Activated naive CD4-positive, alpha-beta T cell (primary cell): ENCODE measurements at regions not wholly inside any gene's neighbourhood (a gene's known extent, or its start where the extent isn't known, plus 50 kb on each side); places are given as distances from the start of the nearest gene placed in this dataset.

Source experiments
- DNase-seq, 4 experiments: peaks; one replicate each; lab custom pipeline; 2025; lab: John Stamatoyannopoulos, UW

- no peak for DNase-seq
Measured at GRCh38 chr13:75231235-75231634, 250.7 kb downstream of the TBC1D4 start.

GRCh38 chr13:75226733-75227435, 255.1 kb downstream of the TBC1D4 start:
- DNase-seq = no peak

GRCh38 chr13:75226092-75226491, 255.9 kb downstream of the TBC1D4 start:
- DNase-seq = no peak

GRCh38 chr13:75225288-75226032, 256.5 kb downstream of the TBC1D4 start:
- DNase-seq = no peak

GRCh38 chr13:75224053-75224742, 257.8 kb downstream of the TBC1D4 start:
- DNase-seq = no peak

- DNase-seq = no peak
Measured at GRCh38 chr13:75222031-75222430, 259.9 kb downstream of the TBC1D4 start.

GRCh38 chr13:75220861-75221260, 261.1 kb downstream of the TBC1D4 start:
- DNase-seq = no peak

- DNase-seq = no peak
Measured at GRCh38 chr13:75220238-75220542, 261.8 kb downstream of the TBC1D4 start.

GRCh38 chr13:75219479-75220237, 262.3 kb downstream of the TBC1D4 start:
- DNase-seq = peak; percentile 80 to 86 (median 82)

GRCh38 chr13:75217949-75218348, 264.0 kb downstream of the TBC1D4 start:
- DNase-seq = no peak

- no peak for DNase-seq
Measured at GRCh38 chr13:75216038-75216437, 265.9 kb downstream of the TBC1D4 start.

GRCh38 chr13:75214846-75215245, 267.1 kb downstream of the TBC1D4 start:
- no peak for DNase-seq

- no peak for DNase-seq
Measured at GRCh38 chr13:75202981-75203380, 279.0 kb downstream of the TBC1D4 start.

- no peak for DNase-seq
Measured at GRCh38 chr13:75197803-75198202, 284.2 kb downstream of the TBC1D4 start.

- no peak for DNase-seq
Measured at GRCh38 chr13:75196147-75196837, 285.7 kb downstream of the TBC1D4 start.

GRCh38 chr13:75195495-75196146, 286.3 kb downstream of the TBC1D4 start:
- DNase-seq = no peak

GRCh38 chr13:75194717-75195462, 287.1 kb downstream of the TBC1D4 start:
- no peak for DNase-seq

- DNase-seq = no peak
Measured at GRCh38 chr13:75186379-75186778, 295.6 kb downstream of the TBC1D4 start.

GRCh38 chr13:75181906-75182305, 300.1 kb downstream of the TBC1D4 start:
- DNase-seq = no peak

- DNase-seq = no peak
Measured at GRCh38 chr13:75180805-75181455, 301.0 kb downstream of the TBC1D4 start.
